ENCODE measurements at regions not wholly inside any gene's neighbourhood (a gene's known extent, or its start where the extent isn't known, plus 50 kb on each side); places are given as distances from the start of the nearest gene placed in this dataset.

GRCh38 chr5:3047212-3047774, 295.8 kb upstream of the IRX2 start:
- no peak for DNase-seq (ENCODE audit: low read depth)

GRCh38 chr5:3043600-3043999, 292.1 kb upstream of the IRX2 start:
- DNase-seq (ENCODE audit: low read depth) = no peak

GRCh38 chr5:3041001-3041400, 289.5 kb upstream of the IRX2 start:
- DNase-seq (ENCODE audit: low read depth) = no peak

- DNase-seq (ENCODE audit: low read depth) = no peak
Observed at GRCh38 chr5:3036041-3036788, 284.7 kb upstream of the IRX2 start.

- DNase-seq (ENCODE audit: low read depth) = no peak
Observed at GRCh38 chr5:3035452-3035851, 284.0 kb upstream of the IRX2 start.

- DNase-seq (ENCODE audit: low read depth) = no peak
Observed at GRCh38 chr5:3034881-3035280, 283.4 kb upstream of the IRX2 start.

GRCh38 chr5:3034449-3034848, 283.0 kb upstream of the IRX2 start:
- no peak for DNase-seq (ENCODE audit: low read depth)

- no peak for DNase-seq (ENCODE audit: low read depth)
Observed at GRCh38 chr5:3033033-3033755, 281.7 kb upstream of the IRX2 start.

- no peak for DNase-seq (ENCODE audit: low read depth)
Observed at GRCh38 chr5:3032513-3032912, 281.0 kb upstream of the IRX2 start.

- no peak for DNase-seq (ENCODE audit: low read depth)
Observed at GRCh38 chr5:3031733-3032378, 280.4 kb upstream of the IRX2 start.

- DNase-seq (ENCODE audit: low read depth) = no peak
Observed at GRCh38 chr5:3030511-3031165, 279.2 kb upstream of the IRX2 start.

GRCh38 chr5:3029396-3029795, 277.9 kb upstream of the IRX2 start:
- no peak for DNase-seq (ENCODE audit: low read depth)

GRCh38 chr5:3027866-3028635, 276.6 kb upstream of the IRX2 start:
- no peak for DNase-seq (ENCODE audit: low read depth)

GRCh38 chr5:3027185-3027865, 275.8 kb upstream of the IRX2 start:
- DNase-seq (ENCODE audit: low read depth) = no peak

- DNase-seq (ENCODE audit: low read depth) = no peak
Observed at GRCh38 chr5:3026651-3027050, 275.2 kb upstream of the IRX2 start.

- no peak for DNase-seq (ENCODE audit: low read depth)
Observed at GRCh38 chr5:3026099-3026498, 274.6 kb upstream of the IRX2 start.

- no peak for DNase-seq (ENCODE audit: low read depth)
Observed at GRCh38 chr5:3025392-3025791, 273.9 kb upstream of the IRX2 start.

GRCh38 chr5:3024976-3025375, 273.5 kb upstream of the IRX2 start:
- no peak for DNase-seq (ENCODE audit: low read depth)

- DNase-seq (ENCODE audit: low read depth) = no peak
Observed at GRCh38 chr5:3024554-3024953, 273.1 kb upstream of the IRX2 start.

GRCh38 chr5:3024126-3024525, 272.6 kb upstream of the IRX2 start:
- no peak for DNase-seq (ENCODE audit: low read depth)

GRCh38 chr5:3023656-3024055, 272.2 kb upstream of the IRX2 start:
- DNase-seq (ENCODE audit: low read depth) = no peak
